ENCODE measurements at regions not wholly inside any gene's neighbourhood (a gene's known extent, or its start where the extent isn't known, plus 50 kb on each side); places are given as distances from the start of the nearest gene placed in this dataset.

GRCh38 chr14:22152903-22153302 is 436.1 kb downstream of the DAD1 start:
- TF ChIP-seq POLR2A (IDR thresholded peaks at IDR 0.05; ENCODE audit: low read depth, low read length), result no peak
- TF ChIP-seq RBBP5 (conservative IDR thresholded peaks at IDR 0.05), result no peak
- no peak for TF ChIP-seq EED (IDR thresholded peaks at IDR 0.05; ENCODE audit: low read depth)
- no peak for TF ChIP-seq SIN3A (IDR thresholded peaks at IDR 0.05; ENCODE audit: low read depth, low read length)
- TF ChIP-seq TCF7 (IDR thresholded peaks at IDR 0.05; ENCODE audit: borderline replicate concordance), result no peak
- no peak for TF ChIP-seq MAX (IDR thresholded peaks at IDR 0.05; ENCODE audit: low read depth, low read length)
- no peak for TF ChIP-seq BCL11A (IDR thresholded peaks at IDR 0.05; ENCODE audit: low read depth, low read length)
- no peak for TF ChIP-seq MEF2A (IDR thresholded peaks at IDR 0.05; ENCODE audit: insufficient read depth, low read depth, low read length)
- no peak for TF ChIP-seq JUND (IDR thresholded peaks at IDR 0.05; ENCODE audit: low read depth, low read length)
- no peak for TF ChIP-seq DPF2 (IDR thresholded peaks at IDR 0.05)
- no peak for TF ChIP-seq CTCF (IDR thresholded peaks at IDR 0.05 in 2 of 3, conservative IDR thresholded peaks at IDR 0.05 in 1 of 3; ENCODE audit: control insufficient read depth in 2 of 3, extremely low read depth in 1 of 3, insufficient read depth in 1 of 3, low read depth in 3 of 3, low read length in 3 of 3)
- no peak for TF ChIP-seq ZNF217 (IDR thresholded peaks at IDR 0.05)
